ENCODE measurements at regions not wholly inside any gene's neighbourhood (a gene's known extent, or its start where the extent isn't known, plus 50 kb on each side); places are given as distances from the start of the nearest gene placed in this dataset.
A peak's percentile ranks its signal among the peaks of the same experiment; 100 is the strongest.

- no peak for DNase-seq
Observed at GRCh38 chr7:38086857-38087256, 91.2 kb upstream of the STARD3NL start.

GRCh38 chr7:38102507-38102906 lies 75.5 kb upstream of the STARD3NL start:
- DNase-seq: no peak

- peak in 5 of 6 experiments; percentile 1 to 59 (median 3) for DNase-seq
Observed at GRCh38 chr7:38105874-38106483, 72.1 kb upstream of the STARD3NL start.

GRCh38 chr7:38107486-38107893 lies 70.6 kb upstream of the STARD3NL start:
- peak; percentile 17 to 65 (median 40) for DNase-seq

- no peak for DNase-seq
Observed at GRCh38 chr7:38112075-38112474, 66.0 kb upstream of the STARD3NL start.

GRCh38 chr7:38120076-38120475 lies 58.0 kb upstream of the STARD3NL start:
- no peak for DNase-seq

GRCh38 chr7:38122501-38122900 lies 55.5 kb upstream of the STARD3NL start:
- no peak for DNase-seq

GRCh38 chr7:38123494-38123893 lies 54.6 kb upstream of the STARD3NL start:
- DNase-seq: no peak

GRCh38 chr7:38127216-38128207 lies 50.5 kb upstream of the STARD3NL start:
- DNase-seq: no peak
